ENCODE measurements at regions not wholly inside any gene's neighbourhood (a gene's known extent, or its start where the extent isn't known, plus 50 kb on each side); places are given as distances from the start of the nearest gene placed in this dataset.

DNA sequence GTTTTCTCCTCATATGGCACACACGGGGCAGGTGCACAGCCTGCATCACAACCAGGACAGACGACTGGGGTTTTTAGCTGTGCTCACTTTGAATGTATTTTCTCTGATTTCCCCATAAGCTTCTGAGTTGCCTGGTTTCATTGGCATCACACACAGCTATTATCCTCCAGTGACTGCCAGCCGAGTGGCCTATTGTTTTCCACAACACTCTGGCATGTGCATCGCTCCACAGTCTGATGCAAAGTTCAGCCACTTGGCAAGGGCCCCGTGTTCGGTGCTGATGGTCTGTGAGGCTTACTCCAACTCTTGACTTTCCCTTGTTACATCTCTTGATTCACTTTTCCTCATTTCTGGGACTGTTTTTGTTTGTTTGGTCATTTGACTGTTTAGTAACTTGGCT, 593.1 kb downstream of the CBLN2 start:
- Histone ChIP-seq H4K20me1 (ENCODE audit: insufficient read depth, low read length) (no peaks in the 10 kb centered on the region), H3K36me3 (replicated peaks in 1 of 2; ENCODE audit: control insufficient read depth in 1 of 2, insufficient read depth in 2 of 2, low read length in 2 of 2) (no peaks in the 10 kb centered on the region), H3K4me1 (ENCODE audit: control insufficient read depth in 1 of 2, insufficient read depth in 2 of 2, low read length in 2 of 2) (no peaks in the 10 kb centered on the region), H3K4me2 (replicated peaks; ENCODE audit: extremely low read depth, low read length, poor library complexity, severe bottlenecking) (no peak overlapping the region), H3K9ac (ENCODE audit: insufficient read depth, low read length, poor library complexity, severe bottlenecking) (no peak overlapping the region), H3K27me3 (ENCODE audit: control insufficient read depth in 2 of 2, insufficient read depth in 2 of 2, low read length in 2 of 2) (no peaks in the 10 kb centered on the region), H3K27ac (ENCODE audit: low read depth in 1 of 2, low read length in 2 of 2) (no peak overlapping the region), H3K4me3 (replicated peaks in 1 of 3; ENCODE audit: low read depth in 2 of 3, low read length in 3 of 3) (no peak overlapping the region), H3K9me3 (replicated peaks in 1 of 2; ENCODE audit: control insufficient read depth in 1 of 2, insufficient read depth in 1 of 2, low read length in 2 of 2) (no peaks in the 10 kb centered on the region), H3K79me2 (ENCODE audit: insufficient read depth, low read length) (no peaks in the 10 kb centered on the region), H2AFZ (ENCODE audit: insufficient read depth, low read depth, low read length, poor library complexity, severe bottlenecking) (no peak overlapping the region)
- no peaks in the 10 kb centered on the region for H3K36me3 Mint-ChIP-seq
- no peaks in the 10 kb centered on the region for H3K27me3 Mint-ChIP-seq (ENCODE audit: low read depth in 3 of 3)
- no peak for DNase-seq
- no peak overlapping the region for H3K4me3 Mint-ChIP-seq
- TF ChIP-seq, protein P1, sequence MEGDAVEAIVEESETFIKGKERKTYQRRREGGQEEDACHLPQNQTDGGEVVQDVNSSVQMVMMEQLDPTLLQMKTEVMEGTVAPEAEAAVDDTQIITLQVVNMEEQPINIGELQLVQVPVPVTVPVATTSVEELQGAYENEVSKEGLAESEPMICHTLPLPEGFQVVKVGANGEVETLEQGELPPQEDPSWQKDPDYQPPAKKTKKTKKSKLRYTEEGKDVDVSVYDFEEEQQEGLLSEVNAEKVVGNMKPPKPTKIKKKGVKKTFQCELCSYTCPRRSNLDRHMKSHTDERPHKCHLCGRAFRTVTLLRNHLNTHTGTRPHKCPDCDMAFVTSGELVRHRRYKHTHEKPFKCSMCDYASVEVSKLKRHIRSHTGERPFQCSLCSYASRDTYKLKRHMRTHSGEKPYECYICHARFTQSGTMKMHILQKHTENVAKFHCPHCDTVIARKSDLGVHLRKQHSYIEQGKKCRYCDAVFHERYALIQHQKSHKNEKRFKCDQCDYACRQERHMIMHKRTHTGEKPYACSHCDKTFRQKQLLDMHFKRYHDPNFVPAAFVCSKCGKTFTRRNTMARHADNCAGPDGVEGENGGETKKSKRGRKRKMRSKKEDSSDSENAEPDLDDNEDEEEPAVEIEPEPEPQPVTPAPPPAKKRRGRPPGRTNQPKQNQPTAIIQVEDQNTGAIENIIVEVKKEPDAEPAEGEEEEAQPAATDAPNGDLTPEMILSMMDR (IDR thresholded peaks at IDR 0.05), result no peak
- peaks cover 0 to 6% (median 2%) of the 10 kb centered on the region in 7 donors for H3K9me3 Mint-ChIP-seq
- no peaks in the 10 kb centered on the region for H3K4me1 Mint-ChIP-seq
- intact Hi-C loops (cut with micrococcal nuclease), result no loop called here
- H3K27ac Mint-ChIP-seq, result peak overlapping the region in 1 of 7 donors; percentile 52
- WGBS (ENCODE audit: insufficient coverage), result 93% methylated on average over 4 of the region's 6 CpGs

DNA sequence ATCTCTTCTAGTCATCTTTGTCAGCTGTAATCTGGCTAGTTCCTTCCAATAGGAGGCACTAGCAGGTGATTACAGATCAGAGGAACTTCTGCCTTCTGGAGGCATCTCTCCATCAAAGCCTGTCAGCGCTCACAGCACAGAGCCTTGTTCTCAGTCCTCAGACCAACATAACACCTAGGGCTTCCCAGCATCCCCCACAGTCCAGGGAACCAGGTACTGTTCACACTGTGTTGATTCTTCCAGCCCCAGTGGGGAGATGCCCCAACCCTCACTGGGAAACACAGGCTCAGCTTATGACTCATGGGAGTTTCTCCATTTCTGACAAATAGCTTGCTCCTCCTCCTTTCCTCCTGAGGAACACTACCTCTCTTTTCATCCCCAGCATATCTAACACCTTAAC, 601.7 kb downstream of the CBLN2 start:
- Mint-ChIP-seq H3K4me1 (no peaks in the 10 kb centered on the region), H3K9me3 (no peaks in the 10 kb centered on the region), H3K27ac (no peak overlapping the region), H3K27me3 (ENCODE audit: low read depth in 3 of 3) (peaks cover 0 to 1% (median 0%) of the 10 kb centered on the region in 3 donors), H3K36me3 (no peaks in the 10 kb centered on the region), H3K4me3 (no peak overlapping the region)
- intact Hi-C loops (cut with micrococcal nuclease), result no loop called here
- Histone ChIP-seq H3K27ac (ENCODE audit: low read depth in 1 of 2, low read length in 2 of 2) (no peak overlapping the region), H3K4me1 (ENCODE audit: control insufficient read depth in 1 of 2, insufficient read depth in 2 of 2, low read length in 2 of 2) (no peaks in the 10 kb centered on the region), H4K20me1 (ENCODE audit: insufficient read depth, low read length) (no peaks in the 10 kb centered on the region), H2AFZ (ENCODE audit: insufficient read depth, low read depth, low read length, poor library complexity, severe bottlenecking) (no peak overlapping the region), H3K9me3 (replicated peaks in 1 of 2; ENCODE audit: control insufficient read depth in 1 of 2, insufficient read depth in 1 of 2, low read length in 2 of 2) (no peaks in the 10 kb centered on the region), H3K27me3 (ENCODE audit: control insufficient read depth in 2 of 2, insufficient read depth in 2 of 2, low read length in 2 of 2) (no peaks in the 10 kb centered on the region), H3K4me2 (replicated peaks; ENCODE audit: extremely low read depth, low read length, poor library complexity, severe bottlenecking) (no peak overlapping the region), H3K36me3 (replicated peaks in 1 of 2; ENCODE audit: control insufficient read depth in 1 of 2, insufficient read depth in 2 of 2, low read length in 2 of 2) (no peaks in the 10 kb centered on the region), H3K4me3 (replicated peaks in 1 of 3; ENCODE audit: low read depth in 2 of 3, low read length in 3 of 3) (no peak overlapping the region), H3K9ac (ENCODE audit: insufficient read depth, low read length, poor library complexity, severe bottlenecking) (no peak overlapping the region), H3K79me2 (ENCODE audit: insufficient read depth, low read length) (no peaks in the 10 kb centered on the region)
- TF ChIP-seq, protein P1 (IDR thresholded peaks at IDR 0.05), result no peak
- no peak for DNase-seq
- 38% methylated on average over 1 of the region's 1 CpG for WGBS (ENCODE audit: insufficient coverage)

Measured in CD14-positive monocyte (primary cell).